Astrocyte (in vitro differentiated cells and primary cell): ENCODE measurements at regions not wholly inside any gene's neighbourhood (a gene's known extent, or its start where the extent isn't known, plus 50 kb on each side); places are given as distances from the start of the nearest gene placed in this dataset.
A peak's percentile ranks its signal among the peaks of the same experiment; 100 is the strongest.

Experiments
- DNase-seq: peaks from one replicate; pipeline ENCODE4 v3.0.0-alpha.2; 2010; ENCODE audit warnings: low read depth
- FAIRE-seq: peaks from 2 replicates; lab custom pipeline; 2011; peaks lifted over from hg19 to GRCh38; lab: Jason Lieb, UNC
- H2AFZ ChIP-seq: 2 replicates; pipeline ENCODE4 v1.6.0; 2012; ENCODE audit warnings: low read depth, low read length, inconsistent platforms
- H3K27ac ChIP-seq: 2 replicates; pipeline ENCODE4 v1.5.1; 2011; ENCODE audit warnings: low read depth, low read length, inconsistent platforms
- H3K27me3 ChIP-seq: 2 replicates; pipeline ENCODE4 v1.6.0; 2011; ENCODE audit warnings: low read length, inconsistent platforms; ENCODE audit not compliant: insufficient read depth
- H3K36me3 ChIP-seq: 2 replicates; pipeline ENCODE4 v1.5.1; 2011; ENCODE audit warnings: low read length, inconsistent platforms; ENCODE audit not compliant: insufficient read depth
- H3K4me1 ChIP-seq: 2 replicates; pipeline ENCODE4 v1.5.1; 2011; ENCODE audit warnings: low read length, inconsistent platforms; ENCODE audit not compliant: insufficient read depth
- H3K4me2 ChIP-seq: 2 replicates; pipeline ENCODE4 v1.6.0; 2012; ENCODE audit warnings: low read length, inconsistent platforms
- H3K4me3 ChIP-seq: 2 replicates; pipeline ENCODE4 v1.5.1; 2011; ENCODE audit warnings: low read depth, mild to moderate bottlenecking, low read length, inconsistent platforms; ENCODE audit not compliant: insufficient read depth
- H3K79me2 ChIP-seq: 2 replicates; pipeline ENCODE4 v1.6.0; 2012; ENCODE audit warnings: mild to moderate bottlenecking, low read length, inconsistent platforms; ENCODE audit not compliant: insufficient read depth
- H3K9ac ChIP-seq: 2 replicates; pipeline ENCODE4 v1.6.0; 2012; ENCODE audit warnings: mild to moderate bottlenecking, low read length, inconsistent platforms
- H3K9me3 ChIP-seq: 2 replicates; pipeline ENCODE4 v1.5.1; 2012; ENCODE audit warnings: low read depth, mild to moderate bottlenecking, low read length, inconsistent platforms; ENCODE audit not compliant: insufficient read depth
- H4K20me1 ChIP-seq: 2 replicates; pipeline ENCODE4 v1.6.0; 2012; ENCODE audit warnings: low read length, inconsistent platforms; ENCODE audit not compliant: insufficient read depth
- H3K27ac Mint-ChIP-seq: one replicate; pipeline ENCODE4 v1.8.0; 2021; ENCODE audit warnings: mild to moderate bottlenecking, mixed read lengths; ENCODE audit not compliant: unreplicated experiment
- H3K27me3 Mint-ChIP-seq: one replicate; pipeline ENCODE4 v1.8.0; 2021; ENCODE audit warnings: low read depth, mixed read lengths; ENCODE audit not compliant: unreplicated experiment
- H3K36me3 Mint-ChIP-seq: one replicate; pipeline ENCODE4 v1.8.0; 2021; ENCODE audit warnings: low read depth, mixed read lengths; ENCODE audit not compliant: unreplicated experiment
- H3K4me1 Mint-ChIP-seq: one replicate; pipeline ENCODE4 v1.8.0; 2021; ENCODE audit warnings: low read depth, mixed read lengths; ENCODE audit not compliant: unreplicated experiment
- H3K4me3 Mint-ChIP-seq: one replicate; pipeline ENCODE4 v1.8.0; 2021; ENCODE audit warnings: mild to moderate bottlenecking, moderate library complexity, mixed read lengths; ENCODE audit not compliant: unreplicated experiment
- H3K9me3 Mint-ChIP-seq: one replicate; pipeline ENCODE4 v1.8.0; 2021; ENCODE audit warnings: mild to moderate bottlenecking, mixed read lengths; ENCODE audit not compliant: unreplicated experiment
- EZH2 ChIP-seq: IDR thresholded peaks from 2 replicates; pipeline ENCODE4 v1.6.1; 2012; ENCODE audit warnings: mild to moderate bottlenecking, low read length, inconsistent platforms; ENCODE audit not compliant: insufficient read depth
- TF ChIP-seq, protein P1 (sequence below): IDR thresholded peaks from 2 replicates; pipeline ENCODE4 v1.5.1; 2011; ENCODE audit warnings: low read depth, mild to moderate bottlenecking, inconsistent platforms, low read length, moderate library complexity; ENCODE audit not compliant: insufficient read depth

DNA sequence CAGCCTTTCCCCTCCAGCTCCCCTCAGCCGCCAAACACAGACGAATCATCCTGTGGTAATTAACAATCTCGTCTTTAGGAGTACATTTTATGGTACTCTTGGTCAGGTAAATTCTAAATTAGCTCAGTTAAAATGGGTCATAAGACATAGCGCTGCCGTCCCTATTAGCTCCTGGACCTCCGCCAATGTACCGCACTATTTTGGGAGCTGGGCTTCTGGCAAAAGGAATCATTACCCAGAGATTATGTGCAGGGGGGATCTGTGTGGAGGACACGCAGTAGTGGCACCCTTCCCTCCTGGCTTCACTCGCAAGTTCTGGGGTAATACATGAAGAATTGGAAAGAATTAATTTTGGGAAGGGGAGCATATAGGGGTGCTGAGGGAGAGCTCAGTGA, 68.6 kb upstream of the ONECUT1 start:
- Mint-ChIP-seq H3K4me3 (no peak overlapping the region), H3K4me1 (no peaks in the 10 kb centered on the region), H3K27ac (no peak overlapping the region), H3K36me3 (no peaks in the 10 kb centered on the region), H3K9me3 (no peaks in the 10 kb centered on the region), H3K27me3 (peaks cover 10% of the 10 kb centered on the region)
- Histone ChIP-seq H3K36me3 (no peaks in the 10 kb centered on the region), H3K4me3 (no peak overlapping the region), H3K27me3 (peaks cover 2% of the 10 kb centered on the region), H3K9me3 (no peaks in the 10 kb centered on the region), H3K27ac (no peak overlapping the region), H3K79me2 (no peaks in the 10 kb centered on the region), H3K4me1 (peaks cover 6% of the 10 kb centered on the region), H4K20me1 (no peaks in the 10 kb centered on the region), H3K9ac (no peak overlapping the region), H3K4me2 (no peak overlapping the region), H2AFZ (no peak overlapping the region)
- FAIRE-seq (no peak), DNase-seq (no peak)
- TF ChIP-seq, protein P1, sequence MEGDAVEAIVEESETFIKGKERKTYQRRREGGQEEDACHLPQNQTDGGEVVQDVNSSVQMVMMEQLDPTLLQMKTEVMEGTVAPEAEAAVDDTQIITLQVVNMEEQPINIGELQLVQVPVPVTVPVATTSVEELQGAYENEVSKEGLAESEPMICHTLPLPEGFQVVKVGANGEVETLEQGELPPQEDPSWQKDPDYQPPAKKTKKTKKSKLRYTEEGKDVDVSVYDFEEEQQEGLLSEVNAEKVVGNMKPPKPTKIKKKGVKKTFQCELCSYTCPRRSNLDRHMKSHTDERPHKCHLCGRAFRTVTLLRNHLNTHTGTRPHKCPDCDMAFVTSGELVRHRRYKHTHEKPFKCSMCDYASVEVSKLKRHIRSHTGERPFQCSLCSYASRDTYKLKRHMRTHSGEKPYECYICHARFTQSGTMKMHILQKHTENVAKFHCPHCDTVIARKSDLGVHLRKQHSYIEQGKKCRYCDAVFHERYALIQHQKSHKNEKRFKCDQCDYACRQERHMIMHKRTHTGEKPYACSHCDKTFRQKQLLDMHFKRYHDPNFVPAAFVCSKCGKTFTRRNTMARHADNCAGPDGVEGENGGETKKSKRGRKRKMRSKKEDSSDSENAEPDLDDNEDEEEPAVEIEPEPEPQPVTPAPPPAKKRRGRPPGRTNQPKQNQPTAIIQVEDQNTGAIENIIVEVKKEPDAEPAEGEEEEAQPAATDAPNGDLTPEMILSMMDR: no peak
- TF ChIP-seq EZH2: no peak

DNA sequence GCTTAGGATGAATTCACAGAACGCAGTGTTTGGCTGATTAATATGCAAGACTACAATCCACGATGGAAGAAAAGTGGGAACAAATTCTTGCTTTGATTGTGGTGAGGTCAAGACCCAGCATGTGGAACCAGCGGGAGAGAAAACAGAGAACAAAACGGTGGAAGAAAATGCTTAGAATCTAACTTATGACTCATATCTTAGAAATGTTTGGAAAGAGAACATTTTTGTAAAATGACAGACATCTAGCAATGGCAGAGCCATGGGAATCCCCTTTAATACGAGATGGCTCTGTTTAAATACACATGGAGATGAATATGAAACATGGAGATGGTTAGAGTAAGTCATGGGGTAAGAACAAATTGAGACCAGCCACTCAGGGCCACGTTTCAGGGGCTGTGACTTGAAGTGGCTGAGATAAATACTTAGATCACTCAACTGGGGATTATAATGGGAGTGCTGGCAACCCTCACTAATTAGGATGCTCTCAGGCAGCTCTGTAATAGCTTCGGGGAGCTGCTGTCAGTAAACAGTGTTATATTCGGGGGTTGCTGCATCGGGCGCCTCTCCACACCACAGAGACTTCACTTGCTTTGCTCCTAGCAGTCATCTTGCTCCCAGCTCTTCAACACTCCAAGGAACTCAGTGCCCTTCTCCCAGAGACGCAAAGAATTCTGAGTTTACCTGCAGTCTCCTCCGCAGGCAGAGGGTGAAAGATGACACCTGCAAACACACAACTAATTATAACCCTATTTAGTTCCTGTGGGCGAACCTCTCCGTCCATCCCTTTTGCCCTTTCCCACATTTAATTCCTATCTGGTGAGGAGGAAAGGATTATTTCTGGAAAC, 68.0 kb upstream of the ONECUT1 start:
- no peaks in the 10 kb centered on the region for H3K79me2 ChIP-seq
- H3K27ac ChIP-seq: no peak overlapping the region
- Mint-ChIP-seq H3K4me3 (no peak overlapping the region), H3K36me3 (no peaks in the 10 kb centered on the region), H3K9me3 (no peaks in the 10 kb centered on the region), H3K27me3 (peaks cover 10% of the 10 kb centered on the region), H3K4me1 (no peaks in the 10 kb centered on the region), H3K27ac (no peak overlapping the region)
- FAIRE-seq (no peak), DNase-seq (peak; percentile 1)
- no peak overlapping the region for H3K9ac ChIP-seq
- no peaks in the 10 kb centered on the region for H3K36me3 ChIP-seq
- peak overlapping the region; percentile 45 for H3K4me2 ChIP-seq
- TF ChIP-seq EZH2: no peak
- TF ChIP-seq, protein P1: no peak
- peaks cover 6% of the 10 kb centered on the region for H3K4me1 ChIP-seq
- H3K4me3 ChIP-seq: no peak overlapping the region
- H3K27me3 ChIP-seq: peaks cover 2% of the 10 kb centered on the region
- no peak overlapping the region for H2AFZ ChIP-seq
- no peaks in the 10 kb centered on the region for H3K9me3 ChIP-seq
- no peaks in the 10 kb centered on the region for H4K20me1 ChIP-seq

DNA sequence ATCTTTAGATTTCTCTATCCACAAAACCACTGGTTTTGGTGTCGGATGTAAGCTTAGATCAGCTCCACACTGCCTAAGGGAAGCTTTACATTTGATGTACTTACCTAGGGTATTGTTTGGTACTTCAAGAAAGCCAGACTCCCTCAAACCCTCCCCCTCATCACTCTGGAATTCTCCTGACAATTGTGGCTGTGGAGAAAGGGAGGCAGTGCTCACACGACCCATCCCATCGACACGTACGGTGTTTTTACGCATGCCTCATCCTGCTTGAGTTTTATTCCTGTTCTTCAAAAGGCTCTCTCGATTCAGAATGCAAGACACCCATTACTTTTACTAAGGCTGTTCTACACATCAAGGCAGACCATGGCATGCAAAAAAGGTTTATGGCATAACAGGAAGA, 67.3 kb upstream of the ONECUT1 start:
- H3K4me2 ChIP-seq: peak overlapping the region; percentile 45
- no peaks in the 10 kb centered on the region for H3K9me3 Mint-ChIP-seq
- H3K9me3 ChIP-seq: no peaks in the 10 kb centered on the region
- H3K4me3 Mint-ChIP-seq: no peak overlapping the region
- H3K4me3 ChIP-seq: no peak overlapping the region
- H3K36me3 ChIP-seq: no peaks in the 10 kb centered on the region
- peaks cover 6% of the 10 kb centered on the region for H3K4me1 ChIP-seq
- no peak overlapping the region for H3K27ac Mint-ChIP-seq
- H3K27ac ChIP-seq: no peak overlapping the region
- H3K79me2 ChIP-seq: no peaks in the 10 kb centered on the region
- no peak overlapping the region for H3K9ac ChIP-seq
- FAIRE-seq (no peak), DNase-seq (no peak)
- TF ChIP-seq EZH2: no peak
- TF ChIP-seq, protein P1: no peak
- H2AFZ ChIP-seq: no peak overlapping the region
- H3K4me1 Mint-ChIP-seq: no peaks in the 10 kb centered on the region
- H4K20me1 ChIP-seq: no peaks in the 10 kb centered on the region
- peaks cover 2% of the 10 kb centered on the region for H3K27me3 ChIP-seq
- H3K36me3 Mint-ChIP-seq: no peaks in the 10 kb centered on the region
- peaks cover 10% of the 10 kb centered on the region for H3K27me3 Mint-ChIP-seq
